ENCODE measurements at regions not wholly inside any gene's neighbourhood (a gene's known extent, or its start where the extent isn't known, plus 50 kb on each side); places are given as distances from the start of the nearest gene placed in this dataset.

GRCh38 chr5:128904805-128905567, 60.3 kb upstream of the SLC27A6 start:
- no peak for DNase-seq

- peak; percentile 2 for DNase-seq
Measured at GRCh38 chr5:128905568-128906110, 59.6 kb upstream of the SLC27A6 start.

- no peak for DNase-seq
Measured at GRCh38 chr5:128913551-128913950, 51.7 kb upstream of the SLC27A6 start.

Data from amniotic stem cell (primary cell).